IPS-20b (cell line): ENCODE measurements at regions not wholly inside any gene's neighbourhood (a gene's known extent, or its start where the extent isn't known, plus 50 kb on each side); places are given as distances from the start of the nearest gene placed in this dataset.

ENCODE experiments used
- H3K27ac ChIP-seq: one replicate; pipeline ENCODE4 v1.5.1; 2013; ENCODE audit warnings: low read length
- H3K27me3 ChIP-seq: 2 replicates; pipeline ENCODE4 v1.6.1; 2013; ENCODE audit warnings: mild to moderate bottlenecking, low read length, inconsistent platforms; ENCODE audit not compliant: insufficient read depth
- H3K36me3 ChIP-seq: 2 replicates; pipeline ENCODE4 v1.6.1; 2013; ENCODE audit warnings: low read depth, mild to moderate bottlenecking, inconsistent platforms, low read length, moderate library complexity; ENCODE audit not compliant: insufficient read depth
- H3K4me1 ChIP-seq: 2 replicates; pipeline ENCODE4 v1.6.1; 2013; ENCODE audit warnings: mild to moderate bottlenecking, control low read depth, inconsistent platforms, low read length, moderate library complexity; ENCODE audit not compliant: insufficient read depth
- H3K4me3 ChIP-seq: 2 replicates; pipeline ENCODE4 v1.5.1; 2013; ENCODE audit warnings: mild to moderate bottlenecking, low read length, inconsistent platforms
- H3K9ac ChIP-seq: 2 replicates; pipeline ENCODE4 v1.6.1; 2013; ENCODE audit warnings: low read depth, mild to moderate bottlenecking, inconsistent platforms, low read length, moderate library complexity
- H3K9me3 ChIP-seq: 2 replicates; pipeline ENCODE4 v1.6.1; 2013; ENCODE audit warnings: mild to moderate bottlenecking, low read depth, low read length, inconsistent platforms; ENCODE audit not compliant: insufficient read depth

DNA sequence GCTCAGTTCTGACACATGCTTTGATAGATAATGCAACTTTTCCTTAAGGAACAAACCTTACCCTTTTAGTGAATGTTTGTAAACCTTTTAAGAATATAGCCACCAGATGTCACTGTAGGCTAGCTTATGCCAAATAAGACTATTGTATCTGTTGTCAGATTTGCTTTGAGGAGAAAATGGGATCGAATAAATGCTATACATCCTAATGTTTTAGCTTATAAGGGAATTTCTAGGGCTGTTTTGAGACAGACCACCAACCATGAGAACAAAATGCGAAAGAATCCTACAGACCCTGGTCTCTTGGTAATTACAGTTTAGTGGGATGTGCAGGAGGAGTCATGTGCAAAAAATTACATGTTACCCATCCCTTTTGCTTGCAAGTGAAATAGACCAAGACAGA lies 127.6 kb upstream of the NMUR2 start:
- no peaks in the 10 kb centered on the region for H3K9me3 ChIP-seq
- H3K4me1 ChIP-seq: peaks cover 13% of the 10 kb centered on the region; the same call in 1 of the 2 replicates
- H3K27ac ChIP-seq: no peak overlapping the region

DNA sequence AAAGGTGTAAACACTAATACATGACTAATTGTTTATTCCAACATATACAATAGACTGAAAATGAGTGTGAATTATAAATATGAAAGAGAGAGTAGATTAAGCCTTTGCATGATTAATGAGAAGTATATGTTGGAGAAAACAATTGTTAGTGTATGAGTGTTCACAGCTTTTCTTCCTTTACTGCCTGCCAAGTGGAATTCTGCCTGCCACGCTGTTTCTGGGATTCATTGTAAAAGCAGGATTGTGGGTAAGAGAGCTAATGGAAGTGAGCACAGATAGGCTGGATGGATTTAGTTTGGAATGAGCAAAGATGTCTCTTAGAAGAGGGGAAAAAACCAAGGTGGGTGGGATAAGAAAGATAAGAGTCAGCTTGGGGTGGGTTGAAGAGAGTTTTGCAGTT lies 129.6 kb upstream of the NMUR2 start:
- Histone ChIP-seq H3K9me3 (no peaks in the 10 kb centered on the region), H3K9ac (no peak overlapping the region), H3K36me3 (no peaks in the 10 kb centered on the region), H3K4me1 (peaks cover 6% of the 10 kb centered on the region; the same call in 1 of the 2 replicates), H3K4me3 (no peak overlapping the region), H3K27ac (no peak overlapping the region), H3K27me3 (no peaks in the 10 kb centered on the region)

More for the DNA sequence above, 127.6 kb upstream of the NMUR2 start:
- Histone ChIP-seq H3K9ac (no peak overlapping the region), H3K27me3 (no peaks in the 10 kb centered on the region), H3K36me3 (no peaks in the 10 kb centered on the region), H3K4me3 (no peak overlapping the region)

DNA sequence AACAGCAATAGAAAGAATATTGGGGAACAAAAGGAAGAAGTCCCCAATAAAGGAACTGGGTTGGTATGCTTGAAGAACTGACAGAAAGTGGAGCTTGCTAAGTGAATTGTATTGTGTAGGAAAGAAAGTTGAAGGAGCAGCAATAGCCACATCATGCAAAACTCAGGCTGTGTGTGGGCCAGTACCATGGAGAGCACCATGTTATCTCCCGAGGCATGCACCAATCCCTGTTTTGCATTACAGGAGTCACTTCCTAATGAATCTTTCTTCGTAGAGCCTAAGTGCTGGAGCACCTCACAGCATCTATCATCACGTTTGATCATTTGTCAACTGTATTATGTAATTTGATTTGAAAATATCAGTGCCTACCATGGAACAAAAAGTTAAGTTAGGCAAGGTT lies 137.7 kb upstream of the NMUR2 start:
- H3K4me3 ChIP-seq: no peak overlapping the region
- no peak overlapping the region for H3K9ac ChIP-seq

GRCh38 chr5:152546493-152546892 lies 141.4 kb upstream of the NMUR2 start:
- Histone ChIP-seq H3K9me3 (no peaks in the 10 kb centered on the region), H3K4me3 (no peak overlapping the region), H3K27ac (no peak overlapping the region), H3K27me3 (no peaks in the 10 kb centered on the region), H3K36me3 (no peaks in the 10 kb centered on the region), H3K4me1 (no peaks in the 10 kb centered on the region), H3K9ac (no peak overlapping the region)

More for the DNA sequence above, 137.7 kb upstream of the NMUR2 start:
- H3K9me3 ChIP-seq: no peaks in the 10 kb centered on the region
- H3K27ac ChIP-seq: no peak overlapping the region
- H3K36me3 ChIP-seq: no peaks in the 10 kb centered on the region
- H3K27me3 ChIP-seq: no peaks in the 10 kb centered on the region
- no peaks in the 10 kb centered on the region for H3K4me1 ChIP-seq

GRCh38 chr5:152547202-152547601 lies 142.1 kb upstream of the NMUR2 start:
- H3K9me3 ChIP-seq: no peaks in the 10 kb centered on the region
- no peaks in the 10 kb centered on the region for H3K36me3 ChIP-seq
- no peaks in the 10 kb centered on the region for H3K27me3 ChIP-seq
- H3K9ac ChIP-seq: no peak overlapping the region
- no peak overlapping the region for H3K4me3 ChIP-seq
- no peak overlapping the region for H3K27ac ChIP-seq
- H3K4me1 ChIP-seq: no peaks in the 10 kb centered on the region

DNA sequence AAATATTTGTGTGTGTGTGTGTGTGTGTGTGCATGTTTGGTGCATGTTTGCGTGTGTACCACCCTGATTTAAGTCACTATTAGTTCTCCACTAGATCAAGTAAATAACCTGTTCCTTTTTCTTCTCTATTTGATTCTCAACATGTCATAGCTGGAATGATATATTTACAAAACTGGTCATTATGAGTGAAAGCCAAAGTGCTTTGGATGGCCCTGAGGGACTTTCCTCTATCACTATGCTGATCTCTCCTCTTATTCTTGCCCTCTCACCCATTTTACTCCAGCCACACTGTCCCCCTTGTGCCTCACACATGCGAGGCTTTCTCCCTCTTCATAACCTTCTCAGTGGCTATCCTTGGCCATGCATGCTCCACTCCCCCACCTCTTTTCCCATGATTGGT lies 144.6 kb upstream of the NMUR2 start:
- Histone ChIP-seq H3K4me1 (no peaks in the 10 kb centered on the region), H3K27me3 (no peaks in the 10 kb centered on the region), H3K9ac (no peak overlapping the region), H3K27ac (no peak overlapping the region), H3K4me3 (no peak overlapping the region), H3K36me3 (no peaks in the 10 kb centered on the region), H3K9me3 (no peaks in the 10 kb centered on the region)

GRCh38 chr5:152551061-152551460 lies 146.0 kb upstream of the NMUR2 start:
- Histone ChIP-seq H3K9me3 (no peaks in the 10 kb centered on the region), H3K4me3 (no peak overlapping the region), H3K27ac (no peak overlapping the region), H3K9ac (no peak overlapping the region), H3K27me3 (no peaks in the 10 kb centered on the region), H3K4me1 (no peaks in the 10 kb centered on the region), H3K36me3 (no peaks in the 10 kb centered on the region)

- Histone ChIP-seq H3K4me3 (no peak overlapping the region), H3K9ac (no peak overlapping the region), H3K9me3 (no peaks in the 10 kb centered on the region), H3K27ac (no peak overlapping the region), H3K36me3 (no peaks in the 10 kb centered on the region), H3K27me3 (no peaks in the 10 kb centered on the region), H3K4me1 (no peaks in the 10 kb centered on the region)
These were observed 151.7 kb upstream of the NMUR2 start for GRCh38 chr5:152556784-152557183.

- Histone ChIP-seq H3K9me3 (no peaks in the 10 kb centered on the region), H3K27ac (no peak overlapping the region), H3K4me1 (no peaks in the 10 kb centered on the region), H3K36me3 (no peaks in the 10 kb centered on the region), H3K27me3 (no peaks in the 10 kb centered on the region), H3K4me3 (no peak overlapping the region), H3K9ac (no peak overlapping the region)
These were observed 155.5 kb upstream of the NMUR2 start for GRCh38 chr5:152560512-152561137.

DNA sequence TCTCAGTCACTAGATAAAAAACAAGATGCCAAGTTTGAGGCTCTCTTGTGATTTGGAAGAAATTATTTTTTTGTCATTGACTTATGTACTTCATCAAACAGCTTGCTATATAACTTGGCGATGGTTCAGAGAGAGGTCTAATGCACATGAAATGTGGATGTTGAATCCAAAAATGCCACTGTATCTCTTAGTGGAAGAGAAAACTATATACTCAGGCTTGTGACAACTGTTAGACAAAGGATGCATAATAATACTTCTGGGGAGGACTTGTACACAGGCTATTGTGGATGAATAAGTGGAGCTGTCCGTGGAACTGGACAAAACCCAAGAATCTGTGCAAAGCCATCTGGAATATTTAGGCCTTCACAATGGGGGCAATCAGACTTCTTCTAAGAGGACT lies 162.9 kb upstream of the NMUR2 start:
- H3K4me3 ChIP-seq: no peak overlapping the region
- no peaks in the 10 kb centered on the region for H3K27me3 ChIP-seq
- H3K9me3 ChIP-seq: no peaks in the 10 kb centered on the region
- no peaks in the 10 kb centered on the region for H3K4me1 ChIP-seq
- no peak overlapping the region for H3K27ac ChIP-seq
- no peak overlapping the region for H3K9ac ChIP-seq
- no peaks in the 10 kb centered on the region for H3K36me3 ChIP-seq

DNA sequence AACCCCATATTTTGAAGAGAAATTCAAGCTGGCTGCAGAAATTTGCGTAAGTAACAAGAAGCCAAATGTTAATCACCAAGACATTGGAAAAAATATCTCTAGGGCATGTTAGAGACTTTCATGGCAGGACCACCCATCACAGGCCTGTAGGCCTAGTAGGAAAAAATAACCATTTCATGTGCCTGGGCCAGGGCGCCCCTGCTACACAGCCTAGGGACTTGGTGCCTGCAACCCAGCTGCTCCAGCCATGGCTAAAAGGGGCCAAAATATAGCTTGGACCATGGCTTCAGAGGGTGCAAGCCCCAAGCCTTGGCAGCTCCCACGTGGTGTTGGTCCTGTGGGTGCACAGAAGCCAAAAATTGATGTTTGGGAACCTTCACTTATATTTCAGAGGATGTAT lies 167.7 kb upstream of the NMUR2 start:
- Histone ChIP-seq H3K36me3 (no peaks in the 10 kb centered on the region), H3K9me3 (no peaks in the 10 kb centered on the region), H3K4me3 (no peak overlapping the region), H3K4me1 (no peaks in the 10 kb centered on the region), H3K27ac (no peak overlapping the region), H3K9ac (no peak overlapping the region), H3K27me3 (no peaks in the 10 kb centered on the region)

GRCh38 chr5:152584103-152584502 lies 179.0 kb upstream of the NMUR2 start:
- no peak overlapping the region for H3K9ac ChIP-seq
- H3K27ac ChIP-seq: no peak overlapping the region
- no peaks in the 10 kb centered on the region for H3K27me3 ChIP-seq
- H3K4me1 ChIP-seq: no peaks in the 10 kb centered on the region
- H3K4me3 ChIP-seq: no peak overlapping the region
- no peaks in the 10 kb centered on the region for H3K9me3 ChIP-seq
- no peaks in the 10 kb centered on the region for H3K36me3 ChIP-seq
